Mucosa of descending colon (tissue), 3 donors: ENCODE measurements at regions not wholly inside any gene's neighbourhood (a gene's known extent, or its start where the extent isn't known, plus 50 kb on each side); places are given as distances from the start of the nearest gene placed in this dataset.

Source experiments
- ATAC-seq: fragments of 200-7000 bp; cut with Tn5 transposase; one replicate; pipeline ENCODE4 v1.9.1; 2020; ENCODE audit warnings: mild to moderate bottlenecking, moderate library complexity
- DNase-seq, 3 donors: peaks; one replicate each; pipeline ENCODE4 v3.0.0-alpha.2; 2020
- H3K36me3 ChIP-seq: fragments of 200-600 bp; one replicate; pipeline ENCODE4 v1.8.0; 2021; ENCODE audit warnings: low read depth, mild to moderate bottlenecking
- H3K4me1 ChIP-seq: fragments of 200-600 bp; one replicate; pipeline ENCODE4 v1.8.0; 2021; ENCODE audit warnings: low read depth, mild to moderate bottlenecking
- H3K4me3 ChIP-seq: fragments of 200-600 bp; one replicate; pipeline ENCODE4 v1.8.0; 2021; ENCODE audit warnings: mild to moderate bottlenecking
- H3K9me3 ChIP-seq: fragments of 200-600 bp; one replicate; pipeline ENCODE4 v1.8.0; 2021; ENCODE audit warnings: mild to moderate bottlenecking
- CTCF ChIP-seq: fragments of 200-600 bp; IDR thresholded peaks from one replicate; pipeline ENCODE4 v1.8.0; 2022; ENCODE audit warnings: antibody characterized with exemption, mild to moderate bottlenecking
- intact Hi-C, 2 donors: fragments of 100-400 bp; cut with DNase I in 1 of 2; cut with micrococcal nuclease in 1 of 2; formaldehyde crosslinking; loops; one replicate each; pipeline versions ENCODE4 v1.11.0 to v1.11.1; 2022; cut with DNase I, micrococcal nuclease
- donor health status: DM: no; HTN: no; CAD: no; lungs with moderate emphysema.
- donor health status: DM: no; HTN: no; CAD: no.
- donor health status: DM: no; HTN: yes; CAD: no.

- intact Hi-C loops: no loop called here
- no peak overlapping the region for H3K4me3 ChIP-seq
Measured at GRCh38 chr5:133821889-133822288, 146.5 kb downstream of the C5orf15 start.

GRCh38 chr5:133821311-133821741 lies 147.1 kb downstream of the C5orf15 start:
- intact Hi-C loops: no loop called here
- Histone ChIP-seq H3K4me3 (no peak overlapping the region), H3K36me3 (no peaks in the 10 kb centered on the region), H3K9me3 (no peaks in the 10 kb centered on the region), H3K4me1 (no peaks in the 10 kb centered on the region)
- TF ChIP-seq CTCF: no peak
- peak; percentile 19 for ATAC-seq
- no peak for DNase-seq

More at GRCh38 chr5:133821889-133822288, 146.5 kb downstream of the C5orf15 start:
- ATAC-seq: no peak
- no peak for TF ChIP-seq CTCF
- Histone ChIP-seq H3K4me1 (no peaks in the 10 kb centered on the region), H3K9me3 (no peaks in the 10 kb centered on the region), H3K36me3 (no peaks in the 10 kb centered on the region)
- no peak for DNase-seq

GRCh38 chr5:133820507-133820906 lies 147.9 kb downstream of the C5orf15 start:
- no peak overlapping the region for H3K4me3 ChIP-seq
- DNase-seq: no peak
- no peaks in the 10 kb centered on the region for H3K4me1 ChIP-seq
- intact Hi-C loops: no loop called here
- no peaks in the 10 kb centered on the region for H3K9me3 ChIP-seq
- TF ChIP-seq CTCF: no peak
- no peaks in the 10 kb centered on the region for H3K36me3 ChIP-seq
- no peak for ATAC-seq

- DNase-seq (no peak), ATAC-seq (no peak)
- TF ChIP-seq CTCF: no peak
- Histone ChIP-seq H3K4me1 (no peaks in the 10 kb centered on the region), H3K36me3 (no peaks in the 10 kb centered on the region), H3K4me3 (no peak overlapping the region), H3K9me3 (no peaks in the 10 kb centered on the region)
- intact Hi-C loops: no loop called here
Measured at GRCh38 chr5:133819977-133820471, 148.4 kb downstream of the C5orf15 start.

- no peaks in the 10 kb centered on the region for H3K9me3 ChIP-seq
- TF ChIP-seq CTCF: no peak
- no peak for ATAC-seq
- intact Hi-C loops: no loop called here
- no peaks in the 10 kb centered on the region for H3K4me1 ChIP-seq
- no peaks in the 10 kb centered on the region for H3K36me3 ChIP-seq
- no peak for DNase-seq
- no peak overlapping the region for H3K4me3 ChIP-seq
Measured at GRCh38 chr5:133818869-133819600, 149.4 kb downstream of the C5orf15 start.
